ENCODE measurements at regions not wholly inside any gene's neighbourhood (a gene's known extent, or its start where the extent isn't known, plus 50 kb on each side); places are given as distances from the start of the nearest gene placed in this dataset.
A peak's percentile ranks its signal among the peaks of the same experiment; 100 is the strongest.

DNA sequence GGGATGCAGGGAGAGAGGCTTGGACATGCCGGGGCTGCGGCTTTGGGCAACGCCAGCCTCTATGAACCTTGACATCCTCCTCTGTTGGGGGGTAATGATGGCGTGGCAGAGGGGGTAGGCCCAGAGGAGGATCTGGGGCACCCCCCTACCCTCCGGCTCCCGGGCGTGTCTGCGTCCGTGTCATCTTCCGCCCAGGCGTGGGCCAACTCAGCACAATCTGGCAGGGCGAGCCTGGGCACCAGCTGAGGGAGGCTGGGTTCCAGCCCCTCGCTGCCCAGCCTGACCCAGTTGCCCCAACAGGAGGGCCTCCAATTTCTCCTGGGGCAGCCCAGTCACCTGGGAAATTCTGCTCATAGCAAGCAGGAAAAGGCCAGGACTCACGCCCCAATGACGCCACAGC lies 62.9 kb upstream of the IL17B start:
- H3K36me3 Mint-ChIP-seq (ENCODE audit: insufficient read depth) = no peaks in the 10 kb centered on the region
- H3K4me3 Mint-ChIP-seq = no peak overlapping the region
- peaks cover 2% of the 10 kb centered on the region for H3K27me3 Mint-ChIP-seq (ENCODE audit: low read depth)
- ATAC-seq (no peak), DNase-seq (no peak)
- peaks cover 11% of the 10 kb centered on the region for H3K4me1 Mint-ChIP-seq (ENCODE audit: low read depth)
- no peaks in the 10 kb centered on the region for H3K9me3 Mint-ChIP-seq

DNA sequence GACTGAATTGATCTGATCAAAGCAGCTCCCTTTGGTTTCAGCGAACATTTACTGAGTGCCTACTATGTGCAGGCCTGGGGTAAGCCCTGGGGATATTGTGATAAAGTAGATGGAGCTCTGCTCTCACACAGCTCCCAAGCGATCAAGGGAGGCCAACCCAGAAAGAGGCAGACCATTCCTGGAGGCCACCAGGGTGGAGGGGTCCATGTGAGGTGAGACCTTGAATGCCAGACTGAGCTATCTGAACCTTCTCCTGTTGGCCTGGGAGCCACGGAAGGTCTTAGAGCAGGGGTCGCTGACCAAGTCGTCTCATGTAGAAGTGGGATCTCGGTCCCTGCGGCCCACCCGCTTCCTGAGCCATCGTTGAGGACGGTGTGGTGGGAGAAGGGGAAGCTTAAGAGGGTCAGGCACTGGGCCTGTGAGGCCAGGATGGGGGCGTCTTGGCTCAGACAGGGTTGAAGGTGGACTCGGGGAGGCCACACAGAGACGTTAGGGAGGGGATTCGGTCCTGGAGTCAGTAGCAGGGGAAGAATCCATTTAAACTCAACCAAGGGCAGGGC lies 62.2 kb upstream of the IL17B start:
- Mint-ChIP-seq H3K36me3 (ENCODE audit: insufficient read depth) (no peaks in the 10 kb centered on the region), H3K27me3 (ENCODE audit: low read depth) (peaks cover 2% of the 10 kb centered on the region), H3K9me3 (no peaks in the 10 kb centered on the region), H3K4me1 (ENCODE audit: low read depth) (peaks cover 11% of the 10 kb centered on the region), H3K4me3 (no peak overlapping the region)
- no peak for DNase-seq
- ATAC-seq = no peak

DNA sequence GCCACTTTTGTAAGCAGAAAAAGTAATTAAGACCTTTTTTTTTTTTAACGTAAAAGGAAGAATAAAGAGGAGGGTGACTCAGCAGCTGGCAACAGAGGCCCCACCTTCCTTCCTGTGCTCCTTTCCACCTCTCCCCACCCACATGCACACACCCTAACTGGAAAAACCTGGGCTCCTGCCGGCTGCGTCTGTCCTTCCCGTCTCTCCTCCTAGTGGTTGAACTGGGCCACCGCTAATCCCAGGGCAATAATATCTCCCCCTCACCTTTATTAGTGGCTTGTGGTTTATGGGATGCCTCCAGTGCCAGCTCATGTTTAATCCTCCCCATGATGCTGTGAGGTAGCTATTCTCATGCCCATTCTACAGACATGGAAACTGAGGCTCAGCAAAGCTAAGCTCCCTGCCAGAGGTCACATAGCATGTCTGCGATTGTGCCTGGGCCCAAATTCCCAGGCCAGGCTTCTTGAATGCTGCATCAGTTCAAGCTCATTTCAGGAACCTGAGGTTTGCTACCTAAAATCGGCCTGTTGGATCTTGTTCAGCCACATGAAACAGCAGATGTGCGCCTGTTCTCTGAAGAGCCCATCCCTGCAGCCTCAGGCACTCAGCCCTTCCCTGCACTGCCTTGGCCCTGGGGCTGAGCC lies 60.9 kb upstream of the IL17B start:
- ATAC-seq = peak; percentile 29 to 41
- H3K4me3 Mint-ChIP-seq = no peak overlapping the region

DNA sequence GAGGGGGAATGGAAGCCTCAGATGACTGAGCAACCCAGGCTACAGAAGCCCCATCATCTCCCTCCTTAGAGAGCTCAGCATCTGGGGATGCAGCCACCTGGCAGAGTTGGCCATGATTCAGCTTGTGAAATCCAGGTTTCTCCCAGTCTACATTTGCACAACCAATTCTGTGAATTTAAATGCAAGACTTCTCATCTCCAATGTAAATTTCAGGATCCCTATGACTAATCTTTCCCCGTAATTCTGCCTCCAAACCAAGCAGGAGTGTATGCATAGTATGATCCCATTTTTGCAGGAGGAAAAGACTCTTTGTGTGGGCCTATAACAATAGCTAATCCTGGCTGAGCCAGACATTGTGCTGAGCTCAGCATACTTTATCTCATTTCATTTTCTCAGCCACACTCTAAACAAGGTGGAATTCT lies 59.6 kb upstream of the IL17B start:
- ATAC-seq = no peak
- H3K27me3 Mint-ChIP-seq (ENCODE audit: low read depth) = peaks cover 2% of the 10 kb centered on the region

More for the DNA sequence above, 60.9 kb upstream of the IL17B start:
- Mint-ChIP-seq H3K4me1 (ENCODE audit: low read depth) (peaks cover 11% of the 10 kb centered on the region), H3K27me3 (ENCODE audit: low read depth) (peaks cover 2% of the 10 kb centered on the region), H3K9me3 (no peaks in the 10 kb centered on the region), H3K36me3 (ENCODE audit: insufficient read depth) (no peaks in the 10 kb centered on the region)
- DNase-seq = peak; percentile 10

DNA sequence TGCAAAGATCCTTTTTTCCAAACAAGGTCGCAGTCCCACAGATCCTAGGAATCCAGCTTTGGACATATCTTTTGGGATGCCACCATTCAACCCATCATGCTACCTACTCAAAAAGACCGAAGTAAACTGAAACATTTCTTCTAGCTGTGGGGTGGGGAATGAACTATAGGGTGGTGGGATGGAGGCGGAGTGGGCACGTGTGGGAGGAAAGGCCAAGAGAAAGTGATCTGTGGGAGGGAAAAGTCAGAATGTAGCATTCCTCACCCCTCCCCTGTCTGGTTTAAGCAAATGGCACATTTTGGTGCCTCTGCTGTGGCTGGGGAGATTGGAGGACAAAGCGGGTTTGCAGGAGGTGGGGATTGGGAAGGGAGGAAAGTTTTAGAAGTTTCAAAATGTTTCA lies 59.2 kb upstream of the IL17B start:
- Mint-ChIP-seq H3K4me1 (ENCODE audit: low read depth) (peaks cover 11% of the 10 kb centered on the region), H3K4me3 (no peak overlapping the region), H3K9me3 (no peaks in the 10 kb centered on the region), H3K27me3 (ENCODE audit: low read depth) (peaks cover 2% of the 10 kb centered on the region), H3K36me3 (ENCODE audit: insufficient read depth) (no peaks in the 10 kb centered on the region)
- DNase-seq = no peak
- ATAC-seq = no peak

More for the DNA sequence above, 59.6 kb upstream of the IL17B start:
- H3K9me3 Mint-ChIP-seq = no peaks in the 10 kb centered on the region
- H3K36me3 Mint-ChIP-seq (ENCODE audit: insufficient read depth) = no peaks in the 10 kb centered on the region
- DNase-seq = no peak
- H3K4me3 Mint-ChIP-seq = no peak overlapping the region
- H3K4me1 Mint-ChIP-seq (ENCODE audit: low read depth) = peaks cover 11% of the 10 kb centered on the region

DNA sequence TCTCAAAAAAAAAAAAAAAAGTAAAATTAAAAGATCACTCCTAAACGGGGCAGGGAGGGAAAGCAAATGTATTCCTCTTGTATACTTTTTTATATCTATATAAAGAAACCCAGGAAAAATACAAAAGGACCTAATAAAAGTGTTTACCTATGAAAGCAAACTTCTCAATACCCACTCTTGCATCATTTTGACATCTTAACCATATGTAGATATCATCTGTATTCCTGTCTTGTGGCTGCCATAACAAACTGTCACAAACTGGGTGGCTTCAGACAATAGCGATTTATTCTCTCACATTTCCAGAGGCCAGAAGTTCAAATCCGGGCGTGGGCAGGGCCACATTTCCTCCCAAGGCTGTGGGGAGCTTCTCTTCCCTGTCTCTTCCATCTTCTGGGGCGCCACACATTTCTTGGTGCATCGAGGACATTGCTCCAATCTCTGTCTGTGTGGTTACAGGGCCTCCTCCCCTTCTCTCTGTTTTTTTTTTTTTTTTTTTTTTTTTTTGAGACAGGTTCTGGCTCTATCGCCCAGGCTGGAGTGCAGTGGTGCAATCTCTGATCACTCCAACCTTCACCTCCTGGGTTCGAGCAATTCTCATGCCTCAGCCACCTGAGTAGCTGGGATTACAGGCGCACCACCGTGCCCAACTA lies 58.4 kb upstream of the IL17B start:
- peaks cover 11% of the 10 kb centered on the region for H3K4me1 Mint-ChIP-seq (ENCODE audit: low read depth)
- no peak overlapping the region for H3K4me3 Mint-ChIP-seq
- no peaks in the 10 kb centered on the region for H3K9me3 Mint-ChIP-seq
- ATAC-seq (no peak), DNase-seq (no peak)
- no peaks in the 10 kb centered on the region for H3K36me3 Mint-ChIP-seq (ENCODE audit: insufficient read depth)
- H3K27me3 Mint-ChIP-seq (ENCODE audit: low read depth) = peaks cover 2% of the 10 kb centered on the region

DNA sequence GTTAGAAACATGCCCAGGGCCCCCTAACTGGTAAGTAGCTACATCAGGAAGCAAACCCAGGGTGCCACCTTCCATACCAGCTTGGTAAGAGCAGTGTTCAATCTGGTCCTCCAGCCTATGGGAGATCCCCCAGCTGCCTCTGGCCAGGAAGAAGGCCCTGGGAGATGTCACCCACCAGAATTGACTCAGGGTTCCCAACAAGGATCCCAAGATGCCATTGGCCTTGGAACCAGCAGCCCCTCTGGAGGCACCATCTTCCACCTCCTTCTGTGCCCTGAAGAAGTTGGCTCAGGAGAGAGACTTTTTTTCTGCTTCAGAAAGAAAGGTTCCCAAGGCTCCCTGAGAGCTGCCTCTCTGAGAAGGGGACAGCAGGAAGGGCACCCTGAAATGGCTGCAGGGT lies 56.6 kb upstream of the IL17B start:
- Mint-ChIP-seq H3K27me3 (ENCODE audit: low read depth) (no peaks in the 10 kb centered on the region), H3K9me3 (no peaks in the 10 kb centered on the region), H3K36me3 (ENCODE audit: insufficient read depth) (no peaks in the 10 kb centered on the region), H3K4me3 (no peak overlapping the region), H3K4me1 (ENCODE audit: low read depth) (peaks cover 8% of the 10 kb centered on the region)
- DNase-seq = no peak
- no peak for ATAC-seq

DNA sequence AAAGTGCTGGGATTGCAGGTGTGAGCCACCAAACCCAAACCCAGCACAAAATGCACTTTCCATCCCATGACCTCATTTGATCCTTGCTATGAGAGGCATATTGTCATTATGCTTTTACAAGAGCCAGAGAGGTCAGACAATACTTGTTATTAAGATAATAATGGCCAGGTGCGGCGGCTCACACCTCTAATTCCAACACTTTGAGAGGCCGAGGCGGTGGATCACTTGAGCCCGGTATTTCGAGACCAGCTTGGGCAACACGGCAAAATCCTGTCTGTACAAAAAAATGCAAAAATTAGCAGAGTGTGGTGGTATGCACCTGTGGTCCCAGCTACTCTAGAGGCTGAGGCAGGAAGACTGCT lies 55.9 kb upstream of the IL17B start:
- no peak for ATAC-seq
- Mint-ChIP-seq H3K9me3 (no peaks in the 10 kb centered on the region), H3K4me3 (no peak overlapping the region), H3K27me3 (ENCODE audit: low read depth) (no peaks in the 10 kb centered on the region), H3K4me1 (ENCODE audit: low read depth) (peaks cover 5% of the 10 kb centered on the region), H3K36me3 (ENCODE audit: insufficient read depth) (no peaks in the 10 kb centered on the region)
- DNase-seq = no peak

DNA sequence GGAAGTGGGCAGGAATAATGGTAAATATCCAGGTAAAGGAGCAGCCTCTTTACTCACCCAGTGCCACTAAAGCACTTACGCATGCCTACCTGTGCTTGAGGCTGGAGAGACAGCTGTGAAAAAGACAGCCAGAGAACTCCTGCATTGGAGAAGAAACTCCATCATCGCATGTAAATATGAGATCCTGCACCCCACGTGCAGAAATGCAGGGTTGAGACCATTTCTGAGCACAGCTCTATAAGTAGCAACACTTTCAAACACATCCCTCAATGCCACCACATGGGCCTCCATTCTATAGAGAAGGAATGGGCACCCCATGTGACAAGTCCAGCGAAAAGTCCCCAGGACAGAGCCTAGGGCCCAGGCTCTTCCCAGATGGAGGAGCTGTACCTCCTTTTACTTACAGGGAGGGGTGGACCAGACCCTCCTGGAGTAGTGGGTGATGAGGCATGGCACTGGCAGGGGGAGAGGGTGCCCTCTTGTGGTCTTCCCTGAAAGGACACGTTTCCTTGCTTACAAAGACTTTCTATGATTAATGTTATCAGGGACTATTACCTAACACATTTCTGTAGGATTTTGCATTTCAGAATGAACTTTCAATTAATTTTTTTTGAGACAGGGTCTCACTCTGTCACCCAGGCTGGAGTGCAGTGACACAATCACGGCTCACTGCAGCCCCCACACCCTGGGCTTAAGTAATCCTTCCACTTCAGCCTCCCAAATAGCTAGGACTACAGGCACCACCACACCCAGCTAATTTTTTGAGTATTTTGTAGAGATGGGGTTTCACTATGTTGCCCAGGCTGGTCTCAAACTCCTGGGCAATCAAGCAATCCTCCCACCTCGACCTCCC lies 55.3 kb upstream of the IL17B start:
- peak; percentile 67 to 72 for ATAC-seq
- H3K27me3 Mint-ChIP-seq (ENCODE audit: low read depth) = no peaks in the 10 kb centered on the region
- peak; percentile 49 for DNase-seq
- H3K36me3 Mint-ChIP-seq (ENCODE audit: insufficient read depth) = no peaks in the 10 kb centered on the region
- no peaks in the 10 kb centered on the region for H3K9me3 Mint-ChIP-seq
- no peak overlapping the region for H3K4me3 Mint-ChIP-seq
- no peaks in the 10 kb centered on the region for H3K4me1 Mint-ChIP-seq (ENCODE audit: low read depth)

DNA sequence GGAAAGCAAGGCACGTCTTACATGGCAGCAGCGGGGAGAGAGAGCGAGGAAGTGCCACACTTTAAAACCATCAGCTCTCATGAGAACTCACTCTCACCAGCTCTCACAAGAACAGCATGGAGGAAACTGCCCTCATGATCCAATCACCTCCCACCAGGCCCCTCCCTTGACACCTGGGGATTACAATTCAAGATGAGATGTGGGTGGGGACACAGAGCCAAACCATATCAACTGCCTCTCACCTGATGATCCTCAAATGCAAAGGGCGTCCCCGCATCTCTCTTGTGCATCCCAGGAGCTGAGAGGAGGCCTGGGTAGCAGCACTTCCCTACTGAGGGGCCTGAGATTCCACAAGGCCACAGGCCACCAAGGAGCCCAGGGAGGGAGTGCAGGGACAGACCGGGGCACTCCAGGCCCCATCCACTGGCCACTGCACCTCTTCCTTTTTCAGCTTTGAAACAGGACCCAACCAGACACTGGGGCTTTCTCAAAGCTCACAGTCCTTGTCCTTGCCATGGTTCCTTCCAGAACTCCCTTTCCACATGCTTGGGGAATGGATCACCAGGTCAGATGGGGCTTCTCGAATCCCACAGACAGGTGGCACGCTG lies 54.5 kb upstream of the IL17B start:
- DNase-seq = no peak
- ATAC-seq = no peak
- Mint-ChIP-seq H3K36me3 (ENCODE audit: insufficient read depth) (no peaks in the 10 kb centered on the region), H3K4me3 (no peak overlapping the region), H3K9me3 (no peaks in the 10 kb centered on the region), H3K27me3 (ENCODE audit: low read depth) (no peaks in the 10 kb centered on the region), H3K4me1 (ENCODE audit: low read depth) (no peaks in the 10 kb centered on the region)

DNA sequence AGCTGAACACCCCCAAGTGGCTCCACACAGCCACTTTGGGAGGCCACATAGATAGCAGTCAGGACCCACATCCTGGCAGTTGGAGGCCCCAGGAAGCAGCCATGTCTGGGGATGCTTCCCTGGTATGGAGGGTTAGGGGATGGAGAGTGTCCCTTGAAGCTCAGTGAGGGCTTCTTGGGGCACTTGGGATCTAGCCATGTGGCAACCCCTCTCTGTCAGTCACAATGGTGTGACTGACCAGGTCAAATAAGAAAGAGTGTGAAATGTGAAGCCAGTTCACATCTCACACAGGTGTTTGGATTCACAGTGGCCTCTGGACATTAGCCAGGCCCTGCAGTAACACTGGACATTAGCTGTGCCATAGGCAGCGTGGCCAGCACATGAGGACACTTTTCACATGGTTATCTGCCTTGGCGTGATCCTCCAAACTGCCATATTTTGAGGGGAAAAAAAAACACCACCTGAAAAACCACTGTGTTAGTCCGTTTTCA lies 53.9 kb upstream of the IL17B start:
- H3K9me3 Mint-ChIP-seq = no peaks in the 10 kb centered on the region
- ATAC-seq = no peak
- H3K4me1 Mint-ChIP-seq (ENCODE audit: low read depth) = no peaks in the 10 kb centered on the region
- no peaks in the 10 kb centered on the region for H3K27me3 Mint-ChIP-seq (ENCODE audit: low read depth)
- H3K4me3 Mint-ChIP-seq = no peak overlapping the region
- H3K36me3 Mint-ChIP-seq (ENCODE audit: insufficient read depth) = no peaks in the 10 kb centered on the region
- no peak for DNase-seq

DNA sequence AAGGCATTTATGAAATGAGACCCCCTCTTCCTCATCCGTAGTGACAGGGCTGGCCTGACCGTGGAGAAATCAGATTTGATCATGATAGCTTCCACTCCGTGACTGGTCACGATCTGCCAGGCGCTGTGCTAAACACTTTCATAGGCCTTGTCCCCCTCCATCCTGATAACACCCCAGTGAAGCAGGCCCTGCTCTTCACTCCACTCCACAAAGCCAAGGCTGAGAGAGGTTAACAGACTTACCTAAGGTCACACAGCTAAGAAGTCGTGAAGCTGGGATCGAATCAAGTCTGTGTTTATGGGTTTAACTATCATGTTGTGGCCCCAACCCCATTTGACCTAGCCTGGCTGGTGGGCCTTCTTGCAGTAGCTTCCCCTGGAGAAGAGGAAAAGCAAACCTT lies 53.3 kb upstream of the IL17B start:
- no peaks in the 10 kb centered on the region for H3K4me1 Mint-ChIP-seq (ENCODE audit: low read depth)
- H3K9me3 Mint-ChIP-seq = no peaks in the 10 kb centered on the region
- ATAC-seq (no peak), DNase-seq (no peak)
- H3K36me3 Mint-ChIP-seq (ENCODE audit: insufficient read depth) = no peaks in the 10 kb centered on the region
- H3K4me3 Mint-ChIP-seq = no peak overlapping the region
- H3K27me3 Mint-ChIP-seq (ENCODE audit: low read depth) = no peaks in the 10 kb centered on the region

DNA sequence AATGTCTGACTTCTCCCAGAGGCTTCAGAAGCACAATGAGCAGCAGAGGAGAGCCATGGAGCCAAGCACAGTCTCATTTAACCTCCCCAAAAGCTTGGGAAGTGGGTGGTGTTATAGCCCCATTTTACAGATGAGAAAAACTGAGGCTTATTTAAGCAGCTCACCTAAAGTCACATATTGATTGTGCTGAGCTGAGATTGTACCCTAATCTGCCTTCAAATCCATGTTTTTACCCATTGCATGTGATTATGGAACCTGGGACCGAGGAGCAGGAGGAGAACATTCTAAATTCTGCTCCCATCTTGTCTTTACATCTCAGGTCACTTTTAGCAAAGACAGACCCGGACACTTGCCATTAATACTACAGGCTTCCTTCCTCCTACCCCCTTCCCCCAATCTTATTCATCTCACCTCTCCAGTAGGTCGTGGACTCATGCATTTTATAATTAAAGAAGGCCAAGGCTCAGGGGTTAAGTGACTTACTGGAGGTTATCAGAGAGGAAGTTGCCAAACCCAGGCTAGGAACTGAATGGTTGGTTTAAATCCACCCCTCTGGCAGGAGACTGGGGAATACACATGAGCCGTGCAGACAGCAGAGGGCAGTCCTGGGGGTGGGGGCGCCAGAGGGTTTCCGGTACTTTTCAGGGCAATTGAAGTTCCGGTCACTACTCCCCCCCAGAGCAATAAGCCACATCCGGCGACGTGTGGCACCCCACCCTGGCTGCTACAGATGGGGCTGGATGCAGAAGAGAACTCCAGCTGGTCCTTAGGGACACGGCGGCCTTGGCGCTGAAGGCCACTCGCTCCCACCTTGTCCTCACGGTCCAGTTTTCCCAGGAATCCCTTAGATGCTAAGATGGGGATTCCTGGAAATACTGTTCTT lies 51.0 kb upstream of the IL17B start:
- no peak for ATAC-seq
- Mint-ChIP-seq H3K4me1 (ENCODE audit: low read depth) (no peaks in the 10 kb centered on the region), H3K4me3 (no peak overlapping the region), H3K36me3 (ENCODE audit: insufficient read depth) (no peaks in the 10 kb centered on the region), H3K27me3 (ENCODE audit: low read depth) (no peaks in the 10 kb centered on the region), H3K9me3 (no peaks in the 10 kb centered on the region)
- no peak for DNase-seq

Data from activated T-cell treated with anti-CD3 and anti-CD28 coated beads, Interleukin-2, amount 50 U/mL, for 4 hours (primary cell).